T-helper 17 cell (primary cell): ENCODE measurements at regions not wholly inside any gene's neighbourhood (a gene's known extent, or its start where the extent isn't known, plus 50 kb on each side); places are given as distances from the start of the nearest gene placed in this dataset.

Source experiments
- ATAC-seq: fragments of 150-1000 bp; cut with Tn5 transposase; 2 replicates; pipeline ENCODE4 v1.10.0; 2021; ENCODE audit warnings: mild to moderate bottlenecking, moderate library complexity
- DNase-seq, 3 donors: peaks; one replicate each; pipeline versions ENCODE4 v3.0.0 to v3.0.0-alpha.2; 2020 to 2021
- H3K9me3 ChIP-seq: one replicate; pipeline ENCODE4 v1.7.0; 2013; ENCODE audit warnings: low read length, mild to moderate bottlenecking; ENCODE audit not compliant: control insufficient read depth, poor library complexity, severe bottlenecking
- H3K27ac Mint-ChIP-seq: one replicate; pipeline ENCODE4 v1.8.0; 2022; ENCODE audit warnings: mild to moderate bottlenecking, moderate library complexity, mixed read lengths
- H3K27me3 Mint-ChIP-seq: one replicate; pipeline ENCODE4 v1.8.0; 2022; ENCODE audit warnings: mixed read lengths
- H3K36me3 Mint-ChIP-seq: one replicate; pipeline ENCODE4 v1.8.0; 2022; ENCODE audit warnings: low read depth, mixed read lengths
- H3K4me1 Mint-ChIP-seq: one replicate; pipeline ENCODE4 v1.8.0; 2022; ENCODE audit warnings: mild to moderate bottlenecking, mixed read lengths
- H3K4me3 Mint-ChIP-seq: one replicate; pipeline ENCODE4 v1.8.0; 2022; ENCODE audit warnings: mild to moderate bottlenecking, moderate library complexity, mixed read lengths

DNA sequence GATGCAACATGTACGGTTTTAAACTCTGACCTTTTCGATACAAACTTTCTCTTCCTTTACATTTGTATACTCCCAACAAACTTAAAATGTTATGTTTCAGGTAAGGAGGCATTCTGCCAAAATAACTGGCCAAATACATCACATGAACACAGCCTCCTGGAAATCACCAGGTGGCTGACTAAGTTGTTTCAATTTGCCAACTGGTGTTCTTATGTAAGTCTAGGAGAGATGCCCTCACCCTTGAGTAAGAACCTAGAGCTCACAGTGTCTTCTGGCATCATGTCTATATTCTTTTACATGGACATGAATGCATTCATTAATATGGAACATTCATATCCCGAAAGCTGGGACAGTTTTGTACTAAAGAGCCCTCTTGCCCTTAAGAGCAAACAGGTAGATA lies 341.1 kb upstream of the NR2F2 start:
- DNase-seq (no peak), ATAC-seq (no peak)
- H3K9me3 ChIP-seq: no peaks in the 10 kb centered on the region
- no peaks in the 10 kb centered on the region for H3K27me3 Mint-ChIP-seq
- H3K36me3 Mint-ChIP-seq: no peaks in the 10 kb centered on the region
- H3K4me3 Mint-ChIP-seq: no peak overlapping the region
- no peak overlapping the region for H3K27ac Mint-ChIP-seq
- no peaks in the 10 kb centered on the region for H3K4me1 Mint-ChIP-seq

GRCh38 chr15:95990833-95991232 lies 339.7 kb upstream of the NR2F2 start:
- no peaks in the 10 kb centered on the region for H3K27me3 Mint-ChIP-seq
- no peaks in the 10 kb centered on the region for H3K9me3 ChIP-seq
- DNase-seq: no peak
- no peak for ATAC-seq
- no peaks in the 10 kb centered on the region for H3K4me1 Mint-ChIP-seq
- no peak overlapping the region for H3K4me3 Mint-ChIP-seq
- peaks cover 2% of the 10 kb centered on the region for H3K36me3 Mint-ChIP-seq
- H3K27ac Mint-ChIP-seq: no peak overlapping the region

GRCh38 chr15:95994418-95994817 lies 336.1 kb upstream of the NR2F2 start:
- ATAC-seq: no peak
- H3K9me3 ChIP-seq: no peaks in the 10 kb centered on the region
- Mint-ChIP-seq H3K36me3 (peaks cover 2% of the 10 kb centered on the region), H3K4me3 (no peak overlapping the region), H3K27ac (no peak overlapping the region), H3K27me3 (no peaks in the 10 kb centered on the region), H3K4me1 (peaks cover 3% of the 10 kb centered on the region)
- DNase-seq: no peak

- no peak overlapping the region for H3K4me3 Mint-ChIP-seq
- H3K4me1 Mint-ChIP-seq: peaks cover 3% of the 10 kb centered on the region
- ATAC-seq: no peak
- no peaks in the 10 kb centered on the region for H3K9me3 ChIP-seq
- no peak for DNase-seq
- H3K27ac Mint-ChIP-seq: no peak overlapping the region
- H3K36me3 Mint-ChIP-seq: peaks cover 2% of the 10 kb centered on the region
- H3K27me3 Mint-ChIP-seq: no peaks in the 10 kb centered on the region
These were observed 334.9 kb upstream of the NR2F2 start for GRCh38 chr15:95995375-95996168.

GRCh38 chr15:95996494-95996893 lies 334.0 kb upstream of the NR2F2 start:
- no peak overlapping the region for H3K4me3 Mint-ChIP-seq
- DNase-seq (no peak), ATAC-seq (no peak)
- peaks cover 3% of the 10 kb centered on the region for H3K4me1 Mint-ChIP-seq
- no peak overlapping the region for H3K27ac Mint-ChIP-seq
- H3K27me3 Mint-ChIP-seq: no peaks in the 10 kb centered on the region
- peaks cover 2% of the 10 kb centered on the region for H3K36me3 Mint-ChIP-seq
- no peaks in the 10 kb centered on the region for H3K9me3 ChIP-seq

- Mint-ChIP-seq H3K4me1 (peaks cover 3% of the 10 kb centered on the region), H3K36me3 (peaks cover 2% of the 10 kb centered on the region), H3K27me3 (no peaks in the 10 kb centered on the region), H3K27ac (no peak overlapping the region), H3K4me3 (no peak overlapping the region)
- no peak for DNase-seq
- H3K9me3 ChIP-seq: no peaks in the 10 kb centered on the region
- ATAC-seq: no peak
These were observed 331.6 kb upstream of the NR2F2 start for GRCh38 chr15:95998935-95999334.

DNA sequence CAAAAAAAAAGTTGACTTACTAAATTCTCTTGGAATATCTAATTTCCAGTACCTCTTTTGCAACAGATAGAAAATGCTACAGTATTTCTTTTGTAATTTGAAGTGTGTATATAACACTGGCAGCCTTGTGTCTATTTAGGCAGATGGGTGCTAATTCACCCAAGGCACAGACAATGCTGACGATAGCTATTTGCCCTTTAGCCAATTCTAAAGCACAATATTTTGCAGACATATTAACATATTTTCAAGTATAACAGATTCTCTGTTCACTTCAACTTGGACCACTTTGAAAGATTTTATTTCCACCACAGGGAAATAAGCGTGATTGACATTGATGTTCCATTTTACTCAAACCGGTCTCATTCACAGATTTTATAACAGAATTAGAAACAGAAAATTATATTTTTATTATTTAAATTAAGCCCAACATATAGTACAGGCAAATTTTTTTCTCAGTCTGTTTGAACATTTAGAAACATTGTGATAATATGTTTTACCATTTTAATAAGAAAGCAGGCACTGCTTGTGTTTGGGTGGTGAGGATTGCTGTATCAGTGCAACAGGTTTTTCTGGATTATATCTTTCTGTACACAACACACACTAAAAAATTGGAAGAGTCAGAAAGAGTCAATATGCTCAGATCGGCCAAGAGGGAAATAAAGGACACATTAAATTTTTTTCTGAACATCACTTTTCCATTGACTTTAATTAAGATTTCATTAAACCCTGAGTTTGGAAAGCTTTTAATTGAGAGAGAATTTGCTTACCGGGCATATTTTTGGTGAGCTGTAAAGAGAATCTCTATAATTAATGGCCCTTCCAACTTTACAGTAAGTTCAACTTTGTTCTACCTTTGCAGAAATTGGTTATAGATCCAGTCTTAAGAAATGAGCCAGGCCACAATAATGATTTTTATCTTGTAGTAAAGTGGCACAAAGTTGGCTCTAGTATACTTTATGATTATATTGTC lies 327.3 kb upstream of the NR2F2 start:
- Mint-ChIP-seq H3K4me3 (no peak overlapping the region), H3K4me1 (no peaks in the 10 kb centered on the region)

DNA sequence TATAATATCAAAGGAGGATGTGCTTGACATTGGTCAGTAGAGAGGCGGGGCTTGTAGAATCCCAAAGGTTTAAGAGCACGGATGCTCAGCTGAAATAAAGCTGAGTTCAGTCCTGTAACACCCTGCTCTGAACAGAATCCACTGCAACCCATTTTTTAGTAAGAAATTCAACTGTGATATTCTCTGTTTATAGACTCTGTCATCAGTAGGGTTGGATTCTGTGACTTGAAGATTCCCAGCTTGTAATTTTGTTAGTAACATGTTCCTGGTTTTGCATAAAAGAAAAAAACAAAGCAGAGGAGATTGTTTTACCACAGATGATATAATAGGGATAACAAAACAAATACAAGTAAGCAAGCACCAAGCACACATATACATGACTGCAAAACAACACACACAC lies 324.6 kb upstream of the NR2F2 start:
- Mint-ChIP-seq H3K4me1 (no peaks in the 10 kb centered on the region), H3K27ac (no peak overlapping the region), H3K27me3 (no peaks in the 10 kb centered on the region), H3K4me3 (no peak overlapping the region), H3K36me3 (no peaks in the 10 kb centered on the region)
- H3K9me3 ChIP-seq: no peaks in the 10 kb centered on the region
- ATAC-seq (no peak), DNase-seq (no peak)

More for the DNA sequence above, 327.3 kb upstream of the NR2F2 start:
- Mint-ChIP-seq H3K27me3 (no peaks in the 10 kb centered on the region), H3K36me3 (no peaks in the 10 kb centered on the region), H3K27ac (no peak overlapping the region)
- H3K9me3 ChIP-seq: no peaks in the 10 kb centered on the region
- ATAC-seq: no peak
- DNase-seq: no peak

- H3K4me1 Mint-ChIP-seq: no peaks in the 10 kb centered on the region
- ATAC-seq: no peak
- no peaks in the 10 kb centered on the region for H3K36me3 Mint-ChIP-seq
- no peak overlapping the region for H3K27ac Mint-ChIP-seq
- no peaks in the 10 kb centered on the region for H3K9me3 ChIP-seq
- DNase-seq: no peak
- H3K4me3 Mint-ChIP-seq: no peak overlapping the region
- no peaks in the 10 kb centered on the region for H3K27me3 Mint-ChIP-seq
These were observed 319.4 kb upstream of the NR2F2 start for GRCh38 chr15:96011136-96011535.

DNA sequence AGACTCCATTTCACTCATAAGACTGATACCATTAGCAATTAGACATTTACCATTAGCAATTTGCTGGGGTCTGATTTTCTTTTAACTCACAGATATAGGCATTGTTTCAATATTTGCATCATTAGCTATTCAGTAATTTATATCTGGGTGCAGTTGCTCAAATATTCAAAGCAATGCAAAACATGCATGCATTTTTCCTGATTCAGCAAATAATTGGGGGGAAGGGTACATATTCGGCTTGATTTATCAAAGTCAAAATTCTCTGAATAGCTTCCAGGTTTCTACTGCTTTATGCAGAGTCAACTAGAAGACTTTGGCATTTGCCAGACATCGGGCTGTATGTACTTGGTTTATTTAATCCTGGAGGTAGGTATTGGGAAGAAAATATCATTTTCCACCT lies 315.6 kb upstream of the NR2F2 start:
- Mint-ChIP-seq H3K36me3 (no peaks in the 10 kb centered on the region), H3K4me1 (no peaks in the 10 kb centered on the region), H3K4me3 (no peak overlapping the region), H3K27ac (no peak overlapping the region), H3K27me3 (no peaks in the 10 kb centered on the region)
- ATAC-seq: no peak
- no peak for DNase-seq
- peaks cover 2% of the 10 kb centered on the region for H3K9me3 ChIP-seq

GRCh38 chr15:96019114-96019513 lies 311.4 kb upstream of the NR2F2 start:
- no peaks in the 10 kb centered on the region for H3K36me3 Mint-ChIP-seq
- no peak overlapping the region for H3K27ac Mint-ChIP-seq
- ATAC-seq: no peak
- no peaks in the 10 kb centered on the region for H3K4me1 Mint-ChIP-seq
- H3K4me3 Mint-ChIP-seq: no peak overlapping the region
- H3K27me3 Mint-ChIP-seq: no peaks in the 10 kb centered on the region
- H3K9me3 ChIP-seq: peaks cover 2% of the 10 kb centered on the region
- no peak for DNase-seq

- Mint-ChIP-seq H3K27me3 (no peaks in the 10 kb centered on the region), H3K4me1 (no peaks in the 10 kb centered on the region)
These were observed 310.4 kb upstream of the NR2F2 start for GRCh38 chr15:96020133-96020532.

DNA sequence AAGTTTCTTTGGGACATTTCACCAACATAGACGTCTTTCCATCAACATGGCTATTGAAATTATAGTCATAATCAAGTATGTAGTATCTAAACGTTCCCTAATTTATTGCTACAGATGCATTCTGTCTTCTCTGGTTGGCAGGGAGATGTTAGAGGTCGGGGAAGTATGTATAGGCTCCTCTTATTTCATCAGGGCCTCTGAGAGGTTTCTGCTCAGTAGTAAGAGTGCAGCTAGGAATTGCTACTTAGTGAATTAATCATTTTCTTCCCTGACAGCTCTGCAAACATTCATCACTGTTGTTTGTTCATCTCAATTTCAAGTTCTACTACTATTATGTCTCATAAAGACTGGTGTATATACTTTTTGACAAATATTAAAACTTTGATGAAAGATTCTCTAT lies 309.7 kb upstream of the NR2F2 start:
- ATAC-seq (no peak), DNase-seq (no peak)
- peaks cover 2% of the 10 kb centered on the region for H3K9me3 ChIP-seq
- H3K36me3 Mint-ChIP-seq: no peaks in the 10 kb centered on the region
- H3K27ac Mint-ChIP-seq: no peak overlapping the region
- no peak overlapping the region for H3K4me3 Mint-ChIP-seq
- no peaks in the 10 kb centered on the region for H3K4me1 Mint-ChIP-seq
- H3K27me3 Mint-ChIP-seq: no peaks in the 10 kb centered on the region

More at GRCh38 chr15:96020133-96020532, 310.4 kb upstream of the NR2F2 start:
- H3K36me3 Mint-ChIP-seq: no peaks in the 10 kb centered on the region
- no peak for ATAC-seq
- no peak overlapping the region for H3K4me3 Mint-ChIP-seq
- no peak for DNase-seq
- peaks cover 2% of the 10 kb centered on the region for H3K9me3 ChIP-seq
- no peak overlapping the region for H3K27ac Mint-ChIP-seq
